Astrocyte of the cerebellum (primary cell): ENCODE measurements at regions not wholly inside any gene's neighbourhood (a gene's known extent, or its start where the extent isn't known, plus 50 kb on each side); places are given as distances from the start of the nearest gene placed in this dataset.
A peak's percentile ranks its signal among the peaks of the same experiment; 100 is the strongest.

Experiments
- DNase-seq: peaks from one replicate; pipeline ENCODE4 v3.0.0-alpha.2; 2011; ENCODE audit warnings: low read depth
- H3K4me3 ChIP-seq: 2 replicates; pipeline ENCODE4 v1.5.1; 2011; ENCODE audit warnings: mild to moderate bottlenecking, low read depth, low read length, moderate library complexity
- in situ Hi-C: cut with HindIII; loops from 2 replicates; pipeline ENCODE4 v1.10.0; 2017; ENCODE audit warnings: low sequenced_read_pairs
- TF ChIP-seq, protein P1 (sequence below): IDR thresholded peaks from 2 replicates; pipeline ENCODE4 v1.5.1; 2012; ENCODE audit warnings: low read length, low read depth, moderate library complexity, mild to moderate bottlenecking; ENCODE audit errors: missing control alignments

DNA sequence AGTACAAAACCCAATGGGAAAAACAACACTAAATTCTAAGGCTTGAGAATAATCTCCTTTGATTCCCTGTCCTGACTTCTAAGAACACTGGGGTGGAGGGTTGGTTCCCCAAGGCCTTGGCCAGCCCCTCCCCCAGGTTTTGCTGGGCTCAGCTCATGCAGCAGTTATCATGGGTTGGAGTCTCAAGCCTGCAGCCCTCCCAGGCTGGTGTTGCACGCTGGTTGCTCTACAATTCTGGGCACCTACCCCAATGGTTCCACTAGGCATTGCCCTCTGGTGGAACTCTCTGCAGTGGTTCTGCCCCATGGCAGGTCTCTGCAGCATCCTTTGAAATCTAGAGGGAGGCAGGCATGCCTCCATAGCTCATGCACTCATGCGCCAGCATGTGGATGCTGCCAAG is 184.4 kb upstream of the PALMD start:
- no peak overlapping the region for H3K4me3 ChIP-seq
- no peak for DNase-seq
- in situ Hi-C loops = no loop called here
- TF ChIP-seq, protein P1, sequence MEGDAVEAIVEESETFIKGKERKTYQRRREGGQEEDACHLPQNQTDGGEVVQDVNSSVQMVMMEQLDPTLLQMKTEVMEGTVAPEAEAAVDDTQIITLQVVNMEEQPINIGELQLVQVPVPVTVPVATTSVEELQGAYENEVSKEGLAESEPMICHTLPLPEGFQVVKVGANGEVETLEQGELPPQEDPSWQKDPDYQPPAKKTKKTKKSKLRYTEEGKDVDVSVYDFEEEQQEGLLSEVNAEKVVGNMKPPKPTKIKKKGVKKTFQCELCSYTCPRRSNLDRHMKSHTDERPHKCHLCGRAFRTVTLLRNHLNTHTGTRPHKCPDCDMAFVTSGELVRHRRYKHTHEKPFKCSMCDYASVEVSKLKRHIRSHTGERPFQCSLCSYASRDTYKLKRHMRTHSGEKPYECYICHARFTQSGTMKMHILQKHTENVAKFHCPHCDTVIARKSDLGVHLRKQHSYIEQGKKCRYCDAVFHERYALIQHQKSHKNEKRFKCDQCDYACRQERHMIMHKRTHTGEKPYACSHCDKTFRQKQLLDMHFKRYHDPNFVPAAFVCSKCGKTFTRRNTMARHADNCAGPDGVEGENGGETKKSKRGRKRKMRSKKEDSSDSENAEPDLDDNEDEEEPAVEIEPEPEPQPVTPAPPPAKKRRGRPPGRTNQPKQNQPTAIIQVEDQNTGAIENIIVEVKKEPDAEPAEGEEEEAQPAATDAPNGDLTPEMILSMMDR = no peak

DNA sequence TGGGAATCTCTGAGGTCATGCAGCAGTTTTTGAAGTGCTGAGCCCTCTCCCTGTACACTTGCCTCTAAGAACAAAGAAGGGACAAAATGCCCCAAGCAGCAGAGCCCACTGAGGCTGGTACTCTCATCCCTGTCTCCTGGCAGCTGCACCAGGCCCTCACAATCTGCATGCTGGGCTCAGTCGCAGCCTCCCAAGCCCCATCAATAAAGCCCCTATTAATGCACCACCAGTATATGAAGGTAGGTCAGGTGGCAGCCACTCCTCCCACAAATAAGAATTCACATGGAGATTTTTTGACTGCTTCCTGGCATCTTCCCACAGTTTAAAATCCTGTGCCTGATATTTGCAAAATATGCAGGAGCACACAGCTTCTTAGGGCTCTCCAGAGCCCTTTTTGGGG is 181.2 kb upstream of the PALMD start:
- TF ChIP-seq, protein P1 = no peak
- in situ Hi-C loops = no loop called here
- DNase-seq = no peak
- H3K4me3 ChIP-seq = no peak overlapping the region

DNA sequence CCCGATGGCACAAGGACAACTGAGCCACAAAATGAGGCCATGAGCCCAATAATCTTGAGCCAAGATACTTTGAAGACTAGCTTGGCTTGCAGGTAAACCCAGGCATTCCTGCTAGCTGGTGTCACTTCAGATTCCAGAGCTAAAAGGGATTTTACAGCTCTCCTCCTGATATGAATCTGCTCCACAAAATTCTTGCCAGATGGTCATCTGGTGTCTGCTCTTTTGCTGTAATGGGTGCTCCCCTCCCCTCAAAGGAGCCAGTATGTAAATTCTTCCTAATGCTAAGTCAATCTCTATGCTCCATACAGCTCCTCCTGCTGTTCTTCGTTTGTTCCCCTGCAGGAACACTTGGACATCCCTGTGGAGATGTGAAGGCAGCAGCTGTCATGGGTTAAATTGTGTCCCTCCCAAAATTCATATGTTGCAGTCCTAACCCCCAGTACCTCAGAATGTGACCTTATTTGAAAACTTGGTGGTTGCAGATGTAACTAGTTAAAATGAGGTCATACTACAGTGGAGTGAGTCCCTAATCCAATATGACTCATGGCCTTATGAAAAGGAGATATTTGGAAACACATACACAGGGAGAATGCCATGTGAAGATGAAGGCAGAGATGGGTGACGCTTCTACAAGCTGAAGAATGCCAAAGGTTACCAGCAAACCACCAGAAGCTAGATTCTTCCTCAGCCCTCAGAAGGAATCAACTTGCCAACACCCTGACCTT is 180.6 kb upstream of the PALMD start:
- in situ Hi-C loops = no loop called here
- no peak overlapping the region for H3K4me3 ChIP-seq
- DNase-seq = peak; percentile 13
- TF ChIP-seq, protein P1 = no peak

DNA sequence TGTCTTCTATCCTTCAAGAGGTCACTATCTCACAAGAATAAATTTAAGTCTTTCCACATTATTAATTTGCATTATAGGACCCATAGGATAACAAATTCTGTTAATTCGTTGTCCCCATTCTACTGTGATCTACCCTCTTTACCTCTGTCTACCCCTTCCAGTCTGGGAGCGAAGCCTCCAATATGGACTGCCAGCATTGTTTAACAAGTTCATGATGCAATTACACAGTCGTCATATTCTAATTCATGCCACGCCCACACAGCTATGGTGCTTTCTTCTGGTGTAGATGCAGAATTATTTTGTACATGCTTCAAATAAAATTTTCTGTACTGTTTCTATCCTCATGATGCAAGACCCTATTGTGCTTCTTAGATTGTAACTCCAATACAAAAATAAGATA is 178.3 kb upstream of the PALMD start:
- TF ChIP-seq, protein P1 = no peak
- DNase-seq = no peak
- in situ Hi-C loops = no loop called here
- H3K4me3 ChIP-seq = no peak overlapping the region

DNA sequence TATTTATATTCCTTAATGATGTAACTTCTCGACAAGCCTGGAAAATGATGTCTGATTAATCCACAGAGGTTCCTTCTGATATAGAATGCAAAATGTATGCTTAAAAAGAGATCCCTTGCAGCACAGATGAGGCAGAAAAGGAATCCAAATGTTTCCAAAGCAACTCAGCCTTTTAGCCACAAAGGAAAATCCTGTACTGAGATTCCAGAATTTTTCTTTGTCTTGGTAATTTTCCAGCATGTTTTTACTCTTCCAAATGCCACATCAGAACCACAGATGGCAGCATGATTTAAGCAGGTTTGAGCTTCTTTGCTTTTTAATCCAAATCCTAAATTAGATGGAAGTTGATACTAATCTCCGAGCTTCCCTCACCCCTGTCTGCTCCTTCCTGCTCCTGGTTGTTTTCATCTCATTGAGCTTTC is 176.4 kb upstream of the PALMD start:
- no peak overlapping the region for H3K4me3 ChIP-seq
- in situ Hi-C loops = no loop called here
- TF ChIP-seq, protein P1 = no peak
- DNase-seq = peak; percentile 43

DNA sequence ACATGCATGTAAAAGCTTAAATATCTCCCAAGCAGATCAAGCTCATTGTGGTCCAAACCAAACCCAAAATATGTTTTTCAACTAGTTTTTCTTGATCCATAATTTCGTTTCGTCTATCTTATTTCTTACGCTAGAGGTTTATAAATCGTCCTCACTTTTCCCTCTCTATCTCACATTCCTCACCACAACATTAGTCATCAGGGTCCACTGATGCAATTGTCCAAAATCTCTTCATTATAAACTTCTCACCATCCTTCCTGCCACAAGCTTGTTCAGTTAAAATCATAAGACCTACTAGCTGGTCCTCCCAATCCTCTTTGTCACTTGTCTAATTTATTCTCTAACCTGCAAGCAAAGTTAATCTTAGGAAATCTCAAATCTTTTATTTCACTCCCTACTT is 173.0 kb upstream of the PALMD start:
- TF ChIP-seq, protein P1 = no peak
- in situ Hi-C loops = no loop called here
- H3K4me3 ChIP-seq = no peak overlapping the region
- no peak for DNase-seq

DNA sequence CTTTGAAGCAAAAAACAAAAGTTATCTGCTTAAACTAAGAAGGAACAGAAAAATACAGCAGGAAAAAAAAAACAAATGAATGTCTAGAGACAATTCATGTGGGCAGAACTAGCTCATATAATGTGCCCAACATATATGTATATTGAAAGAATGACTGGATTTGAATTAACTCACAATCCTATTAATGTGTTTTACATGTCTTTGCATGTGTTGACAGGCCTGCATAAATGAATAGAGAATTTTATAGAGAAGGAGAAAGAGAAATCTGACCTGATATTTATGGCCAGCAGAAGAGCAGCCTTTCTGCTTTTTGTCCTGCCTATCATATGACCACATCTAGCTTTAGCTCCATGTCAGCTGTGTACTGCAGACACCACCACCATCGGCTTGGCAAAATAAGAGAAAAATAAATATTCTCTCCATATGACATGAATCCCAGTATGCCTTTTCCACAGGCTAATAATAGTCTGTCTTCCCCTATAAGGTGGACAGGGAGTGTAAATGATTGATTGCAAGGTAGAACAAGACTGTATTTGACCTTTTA is 171.5 kb upstream of the PALMD start:
- no peak for DNase-seq
- in situ Hi-C loops = no loop called here

More for the DNA sequence above, 171.5 kb upstream of the PALMD start:
- H3K4me3 ChIP-seq = no peak overlapping the region
- TF ChIP-seq, protein P1 = no peak
